OCI-LY7 (cell line): ENCODE measurements at regions not wholly inside any gene's neighbourhood (a gene's known extent, or its start where the extent isn't known, plus 50 kb on each side); places are given as distances from the start of the nearest gene placed in this dataset.

ENCODE experiments used
- EZH2phosphoT487 ChIP-seq: fragments of 200-600 bp; sonication (generic); IDR thresholded peaks from 2 replicates; pipeline ENCODE4 v1.6.1; 2018; ENCODE audit warnings: low read depth, borderline replicate concordance, mild to moderate bottlenecking, mixed run types, antibody characterized with exemption, low read length, moderate library complexity, mixed read lengths
- TF ChIP-seq, protein P1 (sequence below): fragments of 200-600 bp; sonication (generic); conservative IDR thresholded peaks from 2 replicates; pipeline ENCODE4 v1.5.1; 2014; ENCODE audit warnings: mild to moderate bottlenecking, antibody characterized with exemption, low read length, moderate library complexity, mixed read lengths

DNA sequence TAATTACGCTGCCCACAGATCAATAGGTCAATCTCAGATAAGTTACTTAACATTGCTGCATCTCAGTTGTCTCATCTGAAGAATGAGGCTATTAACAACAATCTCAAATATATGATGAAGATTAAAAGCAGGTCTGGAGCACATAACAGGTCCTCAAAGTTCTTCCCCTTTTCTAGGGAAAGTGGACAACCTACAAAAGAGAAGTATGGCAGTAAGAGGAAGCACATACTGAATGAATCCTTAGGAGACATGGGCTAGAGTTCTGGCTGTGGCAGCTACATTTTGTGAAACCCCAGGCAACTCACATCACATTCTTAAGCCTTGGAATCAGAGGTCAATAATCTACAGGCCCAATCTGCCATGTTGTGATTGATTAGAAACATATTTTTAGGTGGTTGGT is 180.6 kb downstream of the PCTP start:
- TF ChIP-seq, protein P1, sequence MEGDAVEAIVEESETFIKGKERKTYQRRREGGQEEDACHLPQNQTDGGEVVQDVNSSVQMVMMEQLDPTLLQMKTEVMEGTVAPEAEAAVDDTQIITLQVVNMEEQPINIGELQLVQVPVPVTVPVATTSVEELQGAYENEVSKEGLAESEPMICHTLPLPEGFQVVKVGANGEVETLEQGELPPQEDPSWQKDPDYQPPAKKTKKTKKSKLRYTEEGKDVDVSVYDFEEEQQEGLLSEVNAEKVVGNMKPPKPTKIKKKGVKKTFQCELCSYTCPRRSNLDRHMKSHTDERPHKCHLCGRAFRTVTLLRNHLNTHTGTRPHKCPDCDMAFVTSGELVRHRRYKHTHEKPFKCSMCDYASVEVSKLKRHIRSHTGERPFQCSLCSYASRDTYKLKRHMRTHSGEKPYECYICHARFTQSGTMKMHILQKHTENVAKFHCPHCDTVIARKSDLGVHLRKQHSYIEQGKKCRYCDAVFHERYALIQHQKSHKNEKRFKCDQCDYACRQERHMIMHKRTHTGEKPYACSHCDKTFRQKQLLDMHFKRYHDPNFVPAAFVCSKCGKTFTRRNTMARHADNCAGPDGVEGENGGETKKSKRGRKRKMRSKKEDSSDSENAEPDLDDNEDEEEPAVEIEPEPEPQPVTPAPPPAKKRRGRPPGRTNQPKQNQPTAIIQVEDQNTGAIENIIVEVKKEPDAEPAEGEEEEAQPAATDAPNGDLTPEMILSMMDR = no peak
- no peak for TF ChIP-seq EZH2phosphoT487
